ENCODE measurements at regions not wholly inside any gene's neighbourhood (a gene's known extent, or its start where the extent isn't known, plus 50 kb on each side); places are given as distances from the start of the nearest gene placed in this dataset.

- no peak for ATAC-seq (ENCODE audit: insufficient read depth, low read depth)
- Histone ChIP-seq H2AFZ (ENCODE audit: low read depth, low read length) (no peak overlapping the region), H3K9me3 (ENCODE audit: insufficient read depth, low read length, severe bottlenecking) (no peaks in the 10 kb centered on the region), H3K4me3 (ENCODE audit: low read depth in 1 of 2, low read length in 2 of 2) (no peak overlapping the region), H3K36me3 (ENCODE audit: insufficient read depth, low read length) (no peaks in the 10 kb centered on the region), H3K4me1 (ENCODE audit: insufficient read depth, low read length) (no peaks in the 10 kb centered on the region), H3K27me3 (ENCODE audit: insufficient read depth, low read length, poor library complexity) (no peaks in the 10 kb centered on the region), H3K4me2 (ENCODE audit: insufficient read depth, low read length) (no peak overlapping the region), H3K79me2 (ENCODE audit: insufficient read depth, low read length) (no peaks in the 10 kb centered on the region), H4K20me1 (ENCODE audit: insufficient read depth, low read length) (no peaks in the 10 kb centered on the region), H3K9ac (ENCODE audit: low read depth, low read length) (no peak overlapping the region), H3K27ac (ENCODE audit: low read length) (no peak overlapping the region)
- TF ChIP-seq CTCF (IDR thresholded peaks at IDR 0.05; ENCODE audit: borderline replicate concordance, extremely low read depth, low read length, poor library complexity, severe bottlenecking), result no peak
- no peak for TF ChIP-seq EZH2 (IDR thresholded peaks at IDR 0.05; ENCODE audit: borderline replicate concordance, low read depth, low read length, severe bottlenecking)
- no peak for DNase-seq
Measured at GRCh38 chr7:13258386-13258785, 571.0 kb downstream of the ARL4A start.

GRCh38 chr7:13259930-13260329, 572.5 kb downstream of the ARL4A start:
- Histone ChIP-seq H3K79me2 (ENCODE audit: insufficient read depth, low read length) (no peaks in the 10 kb centered on the region), H3K4me3 (ENCODE audit: low read depth in 1 of 2, low read length in 2 of 2) (no peak overlapping the region), H3K4me1 (ENCODE audit: insufficient read depth, low read length) (no peaks in the 10 kb centered on the region), H4K20me1 (ENCODE audit: insufficient read depth, low read length) (no peaks in the 10 kb centered on the region), H3K4me2 (ENCODE audit: insufficient read depth, low read length) (no peak overlapping the region), H3K27ac (ENCODE audit: low read length) (no peak overlapping the region), H2AFZ (ENCODE audit: low read depth, low read length) (no peak overlapping the region), H3K9ac (ENCODE audit: low read depth, low read length) (no peak overlapping the region), H3K27me3 (ENCODE audit: insufficient read depth, low read length, poor library complexity) (no peaks in the 10 kb centered on the region), H3K36me3 (ENCODE audit: insufficient read depth, low read length) (no peaks in the 10 kb centered on the region), H3K9me3 (ENCODE audit: insufficient read depth, low read length, severe bottlenecking) (no peaks in the 10 kb centered on the region)
- TF ChIP-seq CTCF (IDR thresholded peaks at IDR 0.05; ENCODE audit: borderline replicate concordance, extremely low read depth, low read length, poor library complexity, severe bottlenecking) (no peak), EZH2 (IDR thresholded peaks at IDR 0.05; ENCODE audit: borderline replicate concordance, low read depth, low read length, severe bottlenecking) (no peak)
- ATAC-seq (ENCODE audit: insufficient read depth, low read depth) (no peak), DNase-seq (no peak)

GRCh38 chr7:13262929-13263530, 575.6 kb downstream of the ARL4A start:
- H3K79me2 ChIP-seq (ENCODE audit: insufficient read depth, low read length), result no peaks in the 10 kb centered on the region
- no peak overlapping the region for H3K9ac ChIP-seq (ENCODE audit: low read depth, low read length)
- no peak overlapping the region for H2AFZ ChIP-seq (ENCODE audit: low read depth, low read length)
- no peak overlapping the region for H3K27ac ChIP-seq (ENCODE audit: low read length)
- no peaks in the 10 kb centered on the region for H3K27me3 ChIP-seq (ENCODE audit: insufficient read depth, low read length, poor library complexity)
- no peaks in the 10 kb centered on the region for H4K20me1 ChIP-seq (ENCODE audit: insufficient read depth, low read length)
- H3K36me3 ChIP-seq (ENCODE audit: insufficient read depth, low read length), result no peaks in the 10 kb centered on the region
- H3K4me1 ChIP-seq (ENCODE audit: insufficient read depth, low read length), result no peaks in the 10 kb centered on the region
- DNase-seq (no peak), ATAC-seq (ENCODE audit: insufficient read depth, low read depth) (no peak)
- peak; percentile 34 for TF ChIP-seq CTCF (IDR thresholded peaks at IDR 0.05; ENCODE audit: borderline replicate concordance, extremely low read depth, low read length, poor library complexity, severe bottlenecking)
- no peak for TF ChIP-seq EZH2 (IDR thresholded peaks at IDR 0.05; ENCODE audit: borderline replicate concordance, low read depth, low read length, severe bottlenecking)
- H3K4me2 ChIP-seq (ENCODE audit: insufficient read depth, low read length), result no peak overlapping the region
- no peak overlapping the region for H3K4me3 ChIP-seq (ENCODE audit: low read depth in 1 of 2, low read length in 2 of 2)
- H3K9me3 ChIP-seq (ENCODE audit: insufficient read depth, low read length, severe bottlenecking), result no peaks in the 10 kb centered on the region

All from DND-41 (cell line).